K562 (cell line): ENCODE measurements at regions not wholly inside any gene's neighbourhood (a gene's known extent, or its start where the extent isn't known, plus 50 kb on each side); places are given as distances from the start of the nearest gene placed in this dataset.

Experiments
- HDGF ChIP-seq: fragments of 450-650 bp; IDR thresholded peaks from 2 replicates; pipeline ENCODE4 v1.6.1; 2016
- KLF6 ChIP-seq: fragments of 250-450 bp; sonication (Bioruptor Pico); IDR thresholded peaks from 2 replicates; pipeline ENCODE4 v1.4.0; 2020; ENCODE audit warnings: mild to moderate bottlenecking, moderate library complexity, borderline replicate concordance
- NRF1 ChIP-seq, 2 experiments: fragments of 450-650 bp; IDR thresholded peaks in 1 of 2; conservative IDR thresholded peaks in 1 of 2; 2 replicates each; pipeline ENCODE4 v1.6.1; 2014; ENCODE audit warnings: mild to moderate bottlenecking in 2 of 2
- ZNF274 ChIP-seq: IDR thresholded peaks from 2 replicates; pipeline ENCODE4 v1.6.1; 2011; ENCODE audit warnings: low read depth, mild to moderate bottlenecking, low read length, moderate library complexity, borderline replicate concordance
- TF ChIP-seq, protein P1 (sequence below): fragments of 450-650 bp; IDR thresholded peaks from 2 replicates; pipeline ENCODE4 v1.6.1; 2016; ENCODE audit warnings: mild to moderate bottlenecking
- TF ChIP-seq, protein P2 (sequence below), 3 experiments: fragments of 200-800 bp in 1 of 3; sonication (Bioruptor generic) in 1 of 3; sonication (generic) in 1 of 3; formaldehyde crosslinking in 1 of 3; IDR thresholded peaks; 2 replicates each; pipeline versions ENCODE4 v1.6.1 to v1.8.0; 2016 to 2022; ENCODE audit warnings: mild to moderate bottlenecking in 2 of 3, missing compliant biosample characterization in 2 of 3, missing genetic modification characterization in 2 of 3, missing genetic modification reagents in 1 of 3

GRCh38 chr6:169960521-169960885, 209.1 kb downstream of the ERMARD start:
- TF ChIP-seq ZNF274 (no peak), HDGF (no peak), KLF6 (CRISPR knock-in tag) (no peak), NRF1 (conservative IDR thresholded peaks at IDR 0.05 in 1 of 2, IDR thresholded peaks at IDR 0.05 in 1 of 2) (no peak)
- TF ChIP-seq, protein P1, sequence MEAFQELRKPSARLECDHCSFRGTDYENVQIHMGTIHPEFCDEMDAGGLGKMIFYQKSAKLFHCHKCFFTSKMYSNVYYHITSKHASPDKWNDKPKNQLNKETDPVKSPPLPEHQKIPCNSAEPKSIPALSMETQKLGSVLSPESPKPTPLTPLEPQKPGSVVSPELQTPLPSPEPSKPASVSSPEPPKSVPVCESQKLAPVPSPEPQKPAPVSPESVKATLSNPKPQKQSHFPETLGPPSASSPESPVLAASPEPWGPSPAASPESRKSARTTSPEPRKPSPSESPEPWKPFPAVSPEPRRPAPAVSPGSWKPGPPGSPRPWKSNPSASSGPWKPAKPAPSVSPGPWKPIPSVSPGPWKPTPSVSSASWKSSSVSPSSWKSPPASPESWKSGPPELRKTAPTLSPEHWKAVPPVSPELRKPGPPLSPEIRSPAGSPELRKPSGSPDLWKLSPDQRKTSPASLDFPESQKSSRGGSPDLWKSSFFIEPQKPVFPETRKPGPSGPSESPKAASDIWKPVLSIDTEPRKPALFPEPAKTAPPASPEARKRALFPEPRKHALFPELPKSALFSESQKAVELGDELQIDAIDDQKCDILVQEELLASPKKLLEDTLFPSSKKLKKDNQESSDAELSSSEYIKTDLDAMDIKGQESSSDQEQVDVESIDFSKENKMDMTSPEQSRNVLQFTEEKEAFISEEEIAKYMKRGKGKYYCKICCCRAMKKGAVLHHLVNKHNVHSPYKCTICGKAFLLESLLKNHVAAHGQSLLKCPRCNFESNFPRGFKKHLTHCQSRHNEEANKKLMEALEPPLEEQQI: no peak
- TF ChIP-seq, protein P2, sequence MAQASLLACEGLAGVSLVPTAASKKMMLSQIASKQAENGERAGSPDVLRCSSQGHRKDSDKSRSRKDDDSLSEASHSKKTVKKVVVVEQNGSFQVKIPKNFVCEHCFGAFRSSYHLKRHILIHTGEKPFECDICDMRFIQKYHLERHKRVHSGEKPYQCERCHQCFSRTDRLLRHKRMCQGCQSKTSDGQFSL (CRISPR knock-in tag; IDR thresholded peaks at IDR 0.05): no peak
- TF ChIP-seq, protein P2 (tag; IDR thresholded peaks at IDR 0.05): no peak
